GM12864 (cell line): ENCODE measurements at regions not wholly inside any gene's neighbourhood (a gene's known extent, or its start where the extent isn't known, plus 50 kb on each side); places are given as distances from the start of the nearest gene placed in this dataset.

Source experiments
- DNase-seq: peaks from one replicate; pipeline ENCODE4 v3.0.0-alpha.2; 2011; ENCODE audit warnings: low read depth
- H3K4me3 ChIP-seq: 2 replicates; pipeline ENCODE4 v1.5.1; 2011; ENCODE audit warnings: mild to moderate bottlenecking, low read depth, low read length, control low read depth
- CTCF ChIP-seq: IDR thresholded peaks from 2 replicates; pipeline ENCODE4 v1.5.1; 2011; ENCODE audit warnings: low read depth, mild to moderate bottlenecking, moderate library complexity, low read length, control low read depth, inconsistent platforms; ENCODE audit errors: missing control alignments

GRCh38 chr20:60304026-60304590 lies 345.9 kb downstream of the CDH26 start:
- no peak for DNase-seq
- no peak for TF ChIP-seq CTCF
- no peak overlapping the region for H3K4me3 ChIP-seq

GRCh38 chr20:60304931-60305330 lies 346.7 kb downstream of the CDH26 start:
- no peak overlapping the region for H3K4me3 ChIP-seq
- TF ChIP-seq CTCF: no peak
- no peak for DNase-seq

- TF ChIP-seq CTCF: no peak
- no peak for DNase-seq
- no peak overlapping the region for H3K4me3 ChIP-seq
These were observed 347.9 kb downstream of the CDH26 start for GRCh38 chr20:60306105-60306504.

- DNase-seq: no peak
- no peak for TF ChIP-seq CTCF
These were observed 348.3 kb downstream of the CDH26 start for GRCh38 chr20:60306551-60306950.

GRCh38 chr20:60310560-60311349 lies 352.5 kb downstream of the CDH26 start:
- H3K4me3 ChIP-seq: no peak overlapping the region
- no peak for DNase-seq
- no peak for TF ChIP-seq CTCF

More at GRCh38 chr20:60306551-60306950, 348.3 kb downstream of the CDH26 start:
- H3K4me3 ChIP-seq: no peak overlapping the region

- no peak overlapping the region for H3K4me3 ChIP-seq
- no peak for DNase-seq
- TF ChIP-seq CTCF: no peak
These were observed 355.0 kb downstream of the CDH26 start for GRCh38 chr20:60313191-60313590.

GRCh38 chr20:60313614-60314013 lies 355.4 kb downstream of the CDH26 start:
- TF ChIP-seq CTCF: no peak
- DNase-seq: no peak
- no peak overlapping the region for H3K4me3 ChIP-seq
